WTC11 (cell line): ENCODE measurements at regions not wholly inside any gene's neighbourhood (a gene's known extent, or its start where the extent isn't known, plus 50 kb on each side); places are given as distances from the start of the nearest gene placed in this dataset.

Experiments used
- ATAC-seq: fragments of 200-7000 bp; cut with Tn5 transposase; 2 replicates; pipeline ENCODE4 v1.10.0; 2021; ENCODE audit warnings: mild to moderate bottlenecking, moderate library complexity
- CTCF ChIA-PET: fragments of 300-600 bp; sonication (Branson Sonifier 250); formaldehyde crosslinking; loops from one replicate; lab custom pipeline; 2021; ENCODE audit warnings: antibody characterized with exemption; lab: Charles Lee
- POLR2A ChIA-PET: fragments of 350-600 bp; sonication (Branson Sonifier 250); formaldehyde crosslinking; loops from one replicate; lab custom pipeline; 2021; ENCODE audit warnings: antibody characterized with exemption; lab: Charles Lee
- DNase-seq: peaks from one replicate; pipeline ENCODE4 v3.0.0; 2021; ENCODE audit warnings: low spot score
- H3K27ac Mint-ChIP-seq: 2 replicates; pipeline ENCODE4 v1.8.0; 2021; ENCODE audit warnings: mixed read lengths
- H3K27me3 Mint-ChIP-seq: 2 replicates; pipeline ENCODE4 v1.8.0; 2021; ENCODE audit warnings: low read depth, mild to moderate bottlenecking, moderate library complexity, mixed read lengths
- H3K36me3 Mint-ChIP-seq: 2 replicates; pipeline ENCODE4 v1.8.0; 2021; ENCODE audit warnings: mixed read lengths
- H3K4me1 Mint-ChIP-seq: 2 replicates; pipeline ENCODE4 v1.8.0; 2022; ENCODE audit warnings: mixed read lengths
- H3K4me3 Mint-ChIP-seq: 2 replicates; pipeline ENCODE4 v1.8.0; 2021; ENCODE audit warnings: mild to moderate bottlenecking, moderate library complexity, mixed read lengths
- H3K9me3 Mint-ChIP-seq: 2 replicates; pipeline ENCODE4 v1.8.0; 2021; ENCODE audit warnings: mixed read lengths
- FOXK1 ChIP-seq: sonication (generic); formaldehyde crosslinking; IDR thresholded peaks from 2 replicates; pipeline ENCODE4 v1.8.0; 2022; ENCODE audit warnings: mild to moderate bottlenecking, moderate library complexity, missing genetic modification reagents
- GRHL2 ChIP-seq: fragments of 250-450 bp; sonication (Bioruptor Pico); IDR thresholded peaks from 2 replicates; pipeline ENCODE4 v1.8.0; 2022; ENCODE audit warnings: mild to moderate bottlenecking, moderate library complexity; ENCODE audit not compliant: insufficient replicate concordance, severe bottlenecking
- HMGA2 ChIP-seq: fragments of 250-450 bp; sonication (Bioruptor Pico); IDR thresholded peaks from 2 replicates; pipeline ENCODE4 v1.4.0; 2021; ENCODE audit warnings: mild to moderate bottlenecking, moderate library complexity
- NR1H2 ChIP-seq: sonication (generic); formaldehyde crosslinking; IDR thresholded peaks from 2 replicates; pipeline ENCODE4 v1.9.0; 2021; ENCODE audit warnings: mild to moderate bottlenecking, moderate library complexity, missing genetic modification reagents
- NR2C2 ChIP-seq: sonication (generic); formaldehyde crosslinking; IDR thresholded peaks from 2 replicates; pipeline ENCODE4 v1.8.0; 2022; ENCODE audit warnings: mild to moderate bottlenecking, missing genetic modification reagents
- SMAD3 ChIP-seq: sonication (generic); formaldehyde crosslinking; IDR thresholded peaks from 2 replicates; pipeline ENCODE4 v1.8.0; 2022; ENCODE audit warnings: missing genetic modification reagents, mild to moderate bottlenecking, borderline replicate concordance
- SOX15 ChIP-seq: fragments of 250-450 bp; sonication (Bioruptor Pico); IDR thresholded peaks from 2 replicates; pipeline ENCODE4 v1.9.0; 2021; ENCODE audit warnings: mild to moderate bottlenecking
- SP1 ChIP-seq: sonication (generic); formaldehyde crosslinking; conservative IDR thresholded peaks from 2 replicates; pipeline ENCODE4 v1.8.1; 2022; ENCODE audit warnings: missing genetic modification reagents
- TEAD4 ChIP-seq: sonication (generic); formaldehyde crosslinking; IDR thresholded peaks from 2 replicates; pipeline ENCODE4 v1.8.0; 2022; ENCODE audit warnings: mild to moderate bottlenecking, missing genetic modification reagents
- TP53 ChIP-seq: sonication (generic); formaldehyde crosslinking; IDR thresholded peaks from 2 replicates; pipeline ENCODE4 v1.8.1; 2023; ENCODE audit warnings: mild to moderate bottlenecking, missing genetic modification reagents
- ZNF671 ChIP-seq: fragments of 250-450 bp; sonication (Bioruptor Pico); IDR thresholded peaks from 2 replicates; pipeline ENCODE4 v1.8.0; 2021; ENCODE audit warnings: mild to moderate bottlenecking
- TF ChIP-seq, protein P1 (sequence below): sonication (generic); formaldehyde crosslinking; IDR thresholded peaks from 2 replicates; pipeline ENCODE4 v1.8.1; 2023; ENCODE audit warnings: mild to moderate bottlenecking, moderate library complexity, missing genetic modification reagents
- TF ChIP-seq, protein P2 (sequence below): fragments of 250-450 bp; sonication (Bioruptor Pico); IDR thresholded peaks from 2 replicates; pipeline ENCODE4 v2.1.2; 2022; ENCODE audit warnings: mild to moderate bottlenecking, moderate library complexity
- TF ChIP-seq, protein P3 (sequence below): sonication (generic); formaldehyde crosslinking; IDR thresholded peaks from 2 replicates; pipeline ENCODE4 v1.8.1; 2022; ENCODE audit warnings: mild to moderate bottlenecking, moderate library complexity, missing genetic modification reagents
- TF ChIP-seq, protein P4 (sequence below): sonication (generic); formaldehyde crosslinking; IDR thresholded peaks from 2 replicates; pipeline ENCODE4 v1.8.0; 2022; ENCODE audit warnings: mild to moderate bottlenecking, missing genetic modification reagents
- TF ChIP-seq, protein P5 (sequence below): sonication (generic); formaldehyde crosslinking; IDR thresholded peaks from 2 replicates; pipeline ENCODE4 v1.8.0; 2022; ENCODE audit warnings: mild to moderate bottlenecking, missing genetic modification reagents

DNA sequence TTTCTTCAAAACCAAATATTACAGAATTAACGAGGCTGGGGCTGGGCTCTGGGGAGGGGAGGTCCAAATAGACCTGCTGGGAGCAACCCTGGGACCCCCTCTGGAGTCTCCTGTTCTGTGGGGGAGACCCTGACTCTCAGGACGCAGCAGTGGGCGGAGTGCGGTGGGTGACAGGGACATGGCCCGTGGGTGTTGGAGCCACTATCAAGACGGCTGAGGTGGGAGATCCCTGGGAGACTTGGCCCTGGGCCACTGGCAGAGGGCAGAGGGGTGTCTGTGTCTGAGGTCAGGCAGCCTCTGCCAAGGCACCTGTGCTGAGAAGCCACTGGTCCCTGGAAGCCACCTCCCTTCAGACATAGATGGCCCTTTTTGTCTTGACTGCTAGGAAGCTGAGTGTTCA is 79.5 kb upstream of the CTDP1 start:
- H3K4me1 Mint-ChIP-seq = peaks cover 8% of the 10 kb centered on the region
- POLR2A ChIA-PET = no interaction called here
- no peak overlapping the region for H3K4me3 Mint-ChIP-seq
- H3K36me3 Mint-ChIP-seq = no peaks in the 10 kb centered on the region
- TF ChIP-seq HMGA2 (CRISPR knock-in tag) (no peak), NR2C2 (CRISPR knock-in tag) (no peak), TEAD4 (CRISPR knock-in tag) (no peak), NR1H2 (CRISPR knock-in tag) (no peak), SOX15 (no peak), ZNF671 (CRISPR knock-in tag) (no peak), TP53 (no peak)
- TF ChIP-seq, protein P1, sequence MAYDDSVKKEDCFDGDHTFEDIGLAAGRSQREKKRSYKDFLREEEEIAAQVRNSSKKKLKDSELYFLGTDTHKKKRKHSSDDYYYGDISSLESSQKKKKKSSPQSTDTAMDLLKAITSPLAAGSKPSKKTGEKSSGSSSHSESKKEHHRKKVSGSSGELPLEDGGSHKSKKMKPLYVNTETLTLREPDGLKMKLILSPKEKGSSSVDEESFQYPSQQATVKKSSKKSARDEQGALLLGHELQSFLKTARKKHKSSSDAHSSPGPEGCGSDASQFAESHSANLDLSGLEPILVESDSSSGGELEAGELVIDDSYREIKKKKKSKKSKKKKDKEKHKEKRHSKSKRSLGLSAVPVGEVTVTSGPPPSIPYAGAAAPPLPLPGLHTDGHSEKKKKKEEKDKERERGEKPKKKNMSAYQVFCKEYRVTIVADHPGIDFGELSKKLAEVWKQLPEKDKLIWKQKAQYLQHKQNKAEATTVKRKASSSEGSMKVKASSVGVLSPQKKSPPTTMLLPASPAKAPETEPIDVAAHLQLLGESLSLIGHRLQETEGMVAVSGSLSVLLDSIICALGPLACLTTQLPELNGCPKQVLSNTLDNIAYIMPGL (CRISPR knock-in tag) = no peak
- TF ChIP-seq, protein P2, sequence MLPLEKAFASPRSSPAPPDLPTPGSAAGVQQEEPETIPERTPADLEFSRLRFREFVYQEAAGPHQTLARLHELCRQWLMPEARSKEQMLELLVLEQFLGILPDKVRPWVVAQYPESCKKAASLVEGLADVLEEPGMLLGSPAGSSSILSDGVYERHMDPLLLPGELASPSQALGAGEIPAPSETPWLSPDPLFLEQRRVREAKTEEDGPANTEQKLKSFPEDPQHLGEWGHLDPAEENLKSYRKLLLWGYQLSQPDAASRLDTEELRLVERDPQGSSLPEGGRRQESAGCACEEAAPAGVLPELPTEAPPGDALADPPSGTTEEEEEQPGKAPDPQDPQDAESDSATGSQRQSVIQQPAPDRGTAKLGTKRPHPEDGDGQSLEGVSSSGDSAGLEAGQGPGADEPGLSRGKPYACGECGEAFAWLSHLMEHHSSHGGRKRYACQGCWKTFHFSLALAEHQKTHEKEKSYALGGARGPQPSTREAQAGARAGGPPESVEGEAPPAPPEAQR = no peak
- H3K27me3 Mint-ChIP-seq = no peaks in the 10 kb centered on the region
- DNase-seq (no peak), ATAC-seq (no peak)
- CTCF ChIA-PET = no interaction called here
- no peaks in the 10 kb centered on the region for H3K9me3 Mint-ChIP-seq
- no peak overlapping the region for H3K27ac Mint-ChIP-seq

DNA sequence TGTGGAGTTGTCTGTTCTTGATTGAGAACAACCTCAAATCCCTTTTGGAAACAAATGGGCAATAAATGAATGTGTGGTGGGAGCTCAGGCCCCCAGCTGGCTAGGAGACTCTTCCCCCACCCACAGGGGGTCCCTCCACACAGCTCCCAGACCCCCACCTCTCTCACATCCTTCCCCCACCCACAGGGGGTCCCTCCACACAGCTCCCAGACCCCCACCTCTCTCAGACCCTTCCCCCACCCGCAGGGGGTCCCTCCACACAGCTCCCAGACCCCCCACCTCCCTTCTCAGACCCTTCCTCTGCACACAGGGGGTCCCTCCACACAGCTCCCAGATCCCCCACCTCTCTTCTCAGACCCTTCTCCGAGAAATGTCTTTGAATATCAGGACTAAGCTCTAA is 79.0 kb upstream of the CTDP1 start:
- Mint-ChIP-seq H3K36me3 (no peaks in the 10 kb centered on the region), H3K9me3 (no peaks in the 10 kb centered on the region), H3K27me3 (no peaks in the 10 kb centered on the region), H3K27ac (no peak overlapping the region), H3K4me3 (no peak overlapping the region), H3K4me1 (peaks cover 8% of the 10 kb centered on the region)
- ChIA-PET CTCF (no interaction called here), POLR2A (no interaction called here)
- TF ChIP-seq ZNF671 (CRISPR knock-in tag) = no peak
- TF ChIP-seq TEAD4 (CRISPR knock-in tag) = no peak
- TF ChIP-seq GRHL2 (CRISPR knock-in tag) = no peak
- no peak for TF ChIP-seq SP1 (CRISPR knock-in tag)
- no peak for TF ChIP-seq SMAD3 (CRISPR knock-in tag)
- TF ChIP-seq, protein P2 = no peak
- TF ChIP-seq, protein P3, sequence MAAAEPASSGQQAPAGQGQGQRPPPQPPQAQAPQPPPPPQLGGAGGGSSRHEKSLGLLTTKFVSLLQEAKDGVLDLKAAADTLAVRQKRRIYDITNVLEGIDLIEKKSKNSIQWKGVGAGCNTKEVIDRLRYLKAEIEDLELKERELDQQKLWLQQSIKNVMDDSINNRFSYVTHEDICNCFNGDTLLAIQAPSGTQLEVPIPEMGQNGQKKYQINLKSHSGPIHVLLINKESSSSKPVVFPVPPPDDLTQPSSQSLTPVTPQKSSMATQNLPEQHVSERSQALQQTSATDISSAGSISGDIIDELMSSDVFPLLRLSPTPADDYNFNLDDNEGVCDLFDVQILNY (CRISPR knock-in tag) = no peak
- DNase-seq (no peak), ATAC-seq (no peak)

DNA sequence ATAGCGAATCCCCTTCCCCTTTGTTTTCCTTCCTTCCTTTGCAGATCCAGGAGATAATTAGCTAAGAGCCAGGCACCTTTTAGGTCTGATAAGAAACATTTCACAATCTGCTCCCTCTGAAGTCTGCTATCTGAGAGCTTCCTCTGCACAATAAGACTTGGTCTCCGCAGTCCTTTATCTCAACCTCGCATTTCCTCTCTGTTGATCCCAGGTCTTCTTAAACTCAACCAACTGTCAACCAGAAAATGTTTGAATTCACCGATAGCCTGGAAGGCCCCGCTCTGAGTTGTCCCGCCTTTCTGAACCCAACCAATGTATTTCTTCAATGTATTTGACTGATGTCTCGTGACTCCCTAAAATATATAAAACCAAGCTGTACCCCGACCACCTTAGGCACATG is 78.4 kb upstream of the CTDP1 start:
- ATAC-seq (no peak), DNase-seq (no peak)
- Mint-ChIP-seq H3K4me1 (peaks cover 8% of the 10 kb centered on the region), H3K27me3 (peaks cover under 1% of the 10 kb centered on the region; the same call in 1 of the 2 replicates), H3K9me3 (no peaks in the 10 kb centered on the region), H3K27ac (peak overlapping the region; percentile 24; the same call in 1 of the 2 replicates), H3K36me3 (no peaks in the 10 kb centered on the region), H3K4me3 (no peak overlapping the region)
- POLR2A ChIA-PET = no interaction called here
- CTCF ChIA-PET = no interaction called here
- TF ChIP-seq ZNF671 (CRISPR knock-in tag) (no peak), FOXK1 (no peak), TP53 (no peak)
- TF ChIP-seq, protein P4, sequence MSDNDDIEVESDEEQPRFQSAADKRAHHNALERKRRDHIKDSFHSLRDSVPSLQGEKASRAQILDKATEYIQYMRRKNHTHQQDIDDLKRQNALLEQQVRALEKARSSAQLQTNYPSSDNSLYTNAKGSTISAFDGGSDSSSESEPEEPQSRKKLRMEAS (CRISPR knock-in tag) = no peak
- TF ChIP-seq, protein P5, sequence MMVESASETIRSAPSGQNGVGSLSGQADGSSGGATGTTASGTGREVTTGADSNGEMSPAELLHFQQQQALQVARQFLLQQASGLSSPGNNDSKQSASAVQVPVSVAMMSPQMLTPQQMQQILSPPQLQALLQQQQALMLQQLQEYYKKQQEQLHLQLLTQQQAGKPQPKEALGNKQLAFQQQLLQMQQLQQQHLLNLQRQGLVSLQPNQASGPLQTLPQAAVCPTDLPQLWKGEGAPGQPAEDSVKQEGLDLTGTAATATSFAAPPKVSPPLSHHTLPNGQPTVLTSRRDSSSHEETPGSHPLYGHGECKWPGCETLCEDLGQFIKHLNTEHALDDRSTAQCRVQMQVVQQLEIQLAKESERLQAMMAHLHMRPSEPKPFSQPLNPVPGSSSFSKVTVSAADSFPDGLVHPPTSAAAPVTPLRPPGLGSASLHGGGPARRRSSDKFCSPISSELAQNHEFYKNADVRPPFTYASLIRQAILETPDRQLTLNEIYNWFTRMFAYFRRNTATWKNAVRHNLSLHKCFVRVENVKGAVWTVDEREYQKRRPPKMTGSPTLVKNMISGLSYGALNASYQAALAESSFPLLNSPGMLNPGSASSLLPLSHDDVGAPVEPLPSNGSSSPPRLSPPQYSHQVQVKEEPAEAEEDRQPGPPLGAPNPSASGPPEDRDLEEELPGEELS (CRISPR knock-in tag) = no peak
